HepG2 (cell line): ENCODE measurements at regions not wholly inside any gene's neighbourhood (a gene's known extent, or its start where the extent isn't known, plus 50 kb on each side); places are given as distances from the start of the nearest gene placed in this dataset.

ENCODE experiments used
- ATAC-seq: fragments of 200-7000 bp; cut with Tn5 transposase; 3 replicates; pipeline ENCODE4 v1.9.1; 2020; ENCODE audit warnings: mild to moderate bottlenecking, moderate library complexity
- BruUV-seq: library from RNA; stranded (reverse); fragments of 400-500 nt; replicated peaks from 2 replicates; lab custom pipeline; 2021; lab: Mats Ljungman, UMichigan
- CTCF ChIA-PET: fragments of 300-600 bp; formaldehyde crosslinking; extraction: SDS; loops from one replicate; lab custom pipeline; 2021; ENCODE audit warnings: low total read pairs, inconsistent platforms, low intra/inter-chr PET ratio; lab: Yijun Ruan, JAX
- POLR2A ChIA-PET: fragments of 350-600 bp; sonication (Branson Sonifier 250); formaldehyde crosslinking; loops from one replicate; lab custom pipeline; 2020; ENCODE audit warnings: antibody characterized with exemption, inconsistent platforms; lab: Yijun Ruan, JAX
- DNase-seq: peaks from one replicate; pipeline ENCODE4 v3.0.0-alpha.2; 2015; ENCODE audit warnings: low spot score
- FAIRE-seq: peaks from 3 replicates; lab custom pipeline; 2011; peaks lifted over from hg19 to GRCh38; lab: Jason Lieb, UNC
- H2AFZ ChIP-seq: one replicate; pipeline ENCODE4 v1.6.1; 2011; ENCODE audit warnings: low read length, inconsistent platforms
- H3K27ac ChIP-seq: fragments of 300-600 bp; 3 replicates; pipeline ENCODE4 v1.8.0; 2011; ENCODE audit warnings: mixed run types, mild to moderate bottlenecking, mixed read lengths, low read length, inconsistent platforms; ENCODE audit not compliant: insufficient read depth; ENCODE audit errors: extremely low read length
- H3K27me3 ChIP-seq, 2 experiments: fragments of 200-600 bp in 1 of 2; 2 replicates in 1 of 2; 3 replicates in 1 of 2; pipeline versions ENCODE4 v1.6.0 to v1.8.0; 2011; ENCODE audit warnings: low read length in 2 of 2, mild to moderate bottlenecking in 2 of 2, moderate library complexity in 2 of 2, inconsistent platforms in 1 of 2; ENCODE audit not compliant: insufficient read depth in 2 of 2, control insufficient read depth in 1 of 2
- H3K36me3 ChIP-seq, 2 experiments: fragments of 200-600 bp in 1 of 2; replicated peaks in 1 of 2; 2 replicates in 1 of 2; 3 replicates in 1 of 2; pipeline versions ENCODE4 v1.5.1 to v1.8.0; 2011; ENCODE audit warnings: low read length in 2 of 2, inconsistent platforms in 1 of 2; ENCODE audit not compliant: insufficient read depth in 2 of 2, control insufficient read depth in 1 of 2
- H3K4me1 ChIP-seq: 2 replicates; pipeline ENCODE4 v1.5.1; 2012; ENCODE audit warnings: low read length, inconsistent platforms; ENCODE audit not compliant: insufficient read depth
- H3K4me2 ChIP-seq: 2 replicates; pipeline ENCODE4 v1.6.0; 2011; ENCODE audit warnings: low read depth, low read length, inconsistent platforms
- H3K4me3 ChIP-seq, 3 experiments: fragments of 200-600 bp in 1 of 3; sonication (generic), shearing (Covaris generic) in 1 of 3; replicated peaks in 1 of 3; 2 replicates each; pipeline ENCODE4 v1.5.1; 2011 to 2016; ENCODE audit warnings: low read length in 3 of 3, inconsistent platforms in 2 of 3, low read depth in 2 of 3, mild to moderate bottlenecking in 2 of 3, control low read depth in 1 of 3, mixed read lengths in 1 of 3; ENCODE audit not compliant: insufficient read depth in 1 of 3
- H3K79me2 ChIP-seq: one replicate; pipeline ENCODE4 v1.6.1; 2011; ENCODE audit warnings: low read length, inconsistent platforms; ENCODE audit not compliant: insufficient read depth
- H3K9ac ChIP-seq: 2 replicates; pipeline ENCODE4 v1.6.0; 2011; ENCODE audit warnings: mild to moderate bottlenecking, low read depth, low read length, inconsistent platforms; ENCODE audit not compliant: insufficient read depth
- H3K9me3 ChIP-seq: 2 replicates; pipeline ENCODE4 v1.5.1; 2012; ENCODE audit warnings: mild to moderate bottlenecking, low read length
- H4K20me1 ChIP-seq: 2 replicates; pipeline ENCODE4 v1.6.0; 2011; ENCODE audit warnings: inconsistent platforms, mild to moderate bottlenecking, low read length, moderate library complexity; ENCODE audit not compliant: insufficient read depth
- ARID4A ChIP-seq: sonication (generic); formaldehyde crosslinking; IDR thresholded peaks from 2 replicates; pipeline ENCODE4 v1.5.0; 2020; ENCODE audit warnings: mild to moderate bottlenecking, missing genetic modification reagents, borderline replicate concordance
- CHD4 ChIP-seq: fragments of 200-600 bp; sonication (generic); IDR thresholded peaks from 2 replicates; pipeline ENCODE4 v1.7.0; 2017; ENCODE audit warnings: mild to moderate bottlenecking, low read length, borderline replicate concordance
- HNRNPL ChIP-seq: fragments of 200-400 bp; formaldehyde crosslinking; IDR thresholded peaks from 2 replicates; pipeline ENCODE4 v1.6.1; 2017; ENCODE audit warnings: mild to moderate bottlenecking, low read depth, low read length
- HNRNPLL ChIP-seq: fragments of 200-400 bp; formaldehyde crosslinking; IDR thresholded peaks from 2 replicates; pipeline ENCODE4 v1.6.1; 2017; ENCODE audit warnings: mild to moderate bottlenecking, low read depth, low read length; ENCODE audit not compliant: poor library complexity, severe bottlenecking
- PCBP1 ChIP-seq: fragments of 200-400 bp; formaldehyde crosslinking; IDR thresholded peaks from 2 replicates; pipeline ENCODE4 v1.6.1; 2017; ENCODE audit warnings: mild to moderate bottlenecking, low read depth, low read length, borderline replicate concordance
- SATB2 ChIP-seq: sonication (generic); formaldehyde crosslinking; IDR thresholded peaks from 2 replicates; pipeline ENCODE4 v1.5.0; 2020; ENCODE audit warnings: missing genetic modification reagents
- SIX4 ChIP-seq: sonication (generic); formaldehyde crosslinking; IDR thresholded peaks from 2 replicates; pipeline ENCODE4 v1.4.0; 2020; ENCODE audit warnings: missing genetic modification reagents
- SKIL ChIP-seq: sonication (generic); formaldehyde crosslinking; IDR thresholded peaks from 2 replicates; pipeline ENCODE4 v1.8.0; 2022; ENCODE audit warnings: missing genetic modification reagents, mild to moderate bottlenecking, moderate library complexity, borderline replicate concordance
- ZKSCAN1 ChIP-seq: fragments of 150-350 bp; IDR thresholded peaks from 2 replicates; pipeline ENCODE4 v1.6.1; 2014; ENCODE audit warnings: low read length
- ZMYM2 ChIP-seq: sonication (generic); formaldehyde crosslinking; IDR thresholded peaks from 2 replicates; pipeline ENCODE4 v1.8.0; 2022; ENCODE audit warnings: mild to moderate bottlenecking, missing genetic modification reagents
- ZNF615 ChIP-seq: sonication (generic); formaldehyde crosslinking; IDR thresholded peaks from 2 replicates; pipeline ENCODE4 v1.5.0; 2020; ENCODE audit warnings: mild to moderate bottlenecking, missing genetic modification reagents, borderline replicate concordance
- WGBS: methylation state at CpG from one replicate; pipeline ENCODE4 v1.1.6; 2017; ENCODE audit warnings: low lambda C conversion rate; 5-methylcytosine and 5-hydroxymethylcytosine counted together
- in situ Hi-C: cut with HindIII; loops from 2 replicates; pipeline ENCODE4 v1.10.0; 2017; ENCODE audit warnings: low pct_unique_long_range_greater_than_20kb; ENCODE audit not compliant: extremely low pct_ligation_motif_present
- intact Hi-C: fragments of 100-400 bp; cut with micrococcal nuclease; formaldehyde crosslinking; loops from one replicate; pipeline ENCODE4 v1.10.0; 2022; ENCODE audit not compliant: unreplicated experiment

- H3K4me3 ChIP-seq, result no peak overlapping the region
- FAIRE-seq (no peak), ATAC-seq (no peak)
- no peak overlapping the region for H3K27ac ChIP-seq
- in situ Hi-C loops, result no loop called here
- intact Hi-C loops, result loop anchor here (5.0 to 10.0 kb wide), 2 partner anchors 38 to 54 kb away; no protein-coding TSS in a partner anchor
- CTCF ChIA-PET, result no interaction called here
- peaks cover 12 to 32% of the 10 kb centered on the region in 2 experiments for H3K27me3 ChIP-seq
- H3K36me3 ChIP-seq, result no peaks in the 10 kb centered on the region
- no peaks in the 10 kb centered on the region for H4K20me1 ChIP-seq
- H3K4me2 ChIP-seq, result no peak overlapping the region
- BruUV-seq, result no TSS peak
- H2AFZ ChIP-seq, result no peak overlapping the region
- H3K9ac ChIP-seq, result no peak overlapping the region
- peak; percentile 99; the same call in 1 of the 2 replicates for TF ChIP-seq CHD4
- TF ChIP-seq PCBP1, result 0 out of 2 replicates have a peak, but pooled peaks have one; percentile 40
- peak; percentile 45; the same call in 1 of the 2 replicates for TF ChIP-seq SKIL
- TF ChIP-seq ARID4A (CRISPR knock-in tag), result 0 out of 2 replicates have a peak, but pooled peaks have one; percentile 32
- peak; percentile 40 for TF ChIP-seq HNRNPLL
- no peak for TF ChIP-seq ZNF615
- peak; percentile 98 for TF ChIP-seq ZKSCAN1
- 0 out of 2 replicates have a peak, but pooled peaks have one; percentile 49 for TF ChIP-seq HNRNPL
- TF ChIP-seq SATB2 (CRISPR knock-in tag), result no peak
- TF ChIP-seq ZMYM2 (CRISPR knock-in tag), result peak; percentile 90; the same call in 1 of the 2 replicates
- no peak for TF ChIP-seq SIX4 (CRISPR knock-in tag)
- TF ChIP-seq, all 625 proteins: peak for 8
- WGBS, result 47% methylated on average over 5 of the region's 10 CpGs
- DNase-seq, result no peak
- Histone ChIP-seq H3K79me2 (no peaks in the 10 kb centered on the region), H3K9me3 (no peaks in the 10 kb centered on the region), H3K4me1 (peaks cover 73% of the 10 kb centered on the region)
- POLR2A ChIA-PET, result interaction anchor here (0.8 to 1.6 kb wide), 10 partner anchors 8 to 362 kb away, joined by 3 to 7 read pairs (median 3); no protein-coding TSS in a partner anchor
Measured at GRCh38 chr7:370775-371118, 80.8 kb downstream of the FOXL3 start.
